NCI-H82 treated with DMSO at 0.1 percent for 48 hours (cell line): ENCODE measurements at regions not wholly inside any gene's neighbourhood (a gene's known extent, or its start where the extent isn't known, plus 50 kb on each side); places are given as distances from the start of the nearest gene placed in this dataset.

ENCODE experiments used
- DNase-seq: peaks from one replicate; lab custom pipeline; 2025; ENCODE audit not compliant: unreplicated experiment; lab: John Stamatoyannopoulos, UW

GRCh38 chr13:50306156-50306555 lies 290.9 kb downstream of the KCNRG start:
- DNase-seq = no peak

- DNase-seq = no peak
Observed at GRCh38 chr13:50309318-50309717, 294.1 kb downstream of the KCNRG start.

- no peak for DNase-seq
Observed at GRCh38 chr13:50309882-50310594, 294.8 kb downstream of the KCNRG start.

GRCh38 chr13:50310734-50311133 lies 295.5 kb downstream of the KCNRG start:
- DNase-seq = no peak

GRCh38 chr13:50318887-50319286 lies 303.6 kb downstream of the KCNRG start:
- DNase-seq = no peak

GRCh38 chr13:50319635-50320255 lies 304.5 kb downstream of the KCNRG start:
- no peak for DNase-seq

GRCh38 chr13:50320271-50320862 lies 305.1 kb downstream of the KCNRG start:
- no peak for DNase-seq

GRCh38 chr13:50322006-50322405 lies 306.8 kb downstream of the KCNRG start:
- DNase-seq = no peak

GRCh38 chr13:50323440-50324065 lies 308.3 kb downstream of the KCNRG start:
- no peak for DNase-seq

- DNase-seq = no peak
Observed at GRCh38 chr13:50326271-50326670, 311.0 kb downstream of the KCNRG start.

- DNase-seq = no peak
Observed at GRCh38 chr13:50326811-50327210, 311.6 kb downstream of the KCNRG start.

GRCh38 chr13:50334115-50334778 lies 319.0 kb downstream of the KCNRG start:
- no peak for DNase-seq

- no peak for DNase-seq
Observed at GRCh38 chr13:50334944-50335343, 319.7 kb downstream of the KCNRG start.

- no peak for DNase-seq
Observed at GRCh38 chr13:50339271-50339670, 324.0 kb downstream of the KCNRG start.

- no peak for DNase-seq
Observed at GRCh38 chr13:50340146-50340545, 324.9 kb downstream of the KCNRG start.

GRCh38 chr13:50340551-50341287 lies 325.5 kb downstream of the KCNRG start:
- DNase-seq = peak; percentile 58

- DNase-seq = no peak
Observed at GRCh38 chr13:50341526-50341925, 326.3 kb downstream of the KCNRG start.

- no peak for DNase-seq
Observed at GRCh38 chr13:50344717-50345116, 329.5 kb downstream of the KCNRG start.

GRCh38 chr13:50345804-50346203 lies 330.6 kb downstream of the KCNRG start:
- no peak for DNase-seq

GRCh38 chr13:50348371-50348770 lies 333.1 kb downstream of the KCNRG start:
- no peak for DNase-seq
